C4-2B (cell line): ENCODE measurements at regions not wholly inside any gene's neighbourhood (a gene's known extent, or its start where the extent isn't known, plus 50 kb on each side); places are given as distances from the start of the nearest gene placed in this dataset.

ENCODE experiments used
- H3K27ac ChIP-seq: fragments of 450-650 bp; 2 replicates; pipeline ENCODE4 v1.5.1; 2017
- CTCF ChIP-seq: fragments of 450-650 bp; conservative IDR thresholded peaks from 2 replicates; pipeline ENCODE4 v1.5.1; 2017; ENCODE audit warnings: mild to moderate bottlenecking
- ZFX ChIP-seq: fragments of 450-650 bp; IDR thresholded peaks from 2 replicates; pipeline ENCODE4 v1.6.1; 2017

GRCh38 chr2:221283896-221284545, 288.1 kb downstream of the EPHA4 start:
- H3K27ac ChIP-seq, result no peak overlapping the region
- TF ChIP-seq CTCF (no peak), ZFX (no peak)

GRCh38 chr2:221285148-221285547, 287.0 kb downstream of the EPHA4 start:
- TF ChIP-seq CTCF, result no peak
- no peak for TF ChIP-seq ZFX
- H3K27ac ChIP-seq, result no peak overlapping the region

GRCh38 chr2:221286406-221286805, 285.7 kb downstream of the EPHA4 start:
- TF ChIP-seq ZFX (no peak), CTCF (no peak)
- H3K27ac ChIP-seq, result no peak overlapping the region

- TF ChIP-seq ZFX, result no peak
- no peak for TF ChIP-seq CTCF
- H3K27ac ChIP-seq, result no peak overlapping the region
Observed at GRCh38 chr2:221289389-221289788, 282.7 kb downstream of the EPHA4 start.

- TF ChIP-seq ZFX (no peak), CTCF (no peak)
- no peak overlapping the region for H3K27ac ChIP-seq
Observed at GRCh38 chr2:221289846-221290245, 282.3 kb downstream of the EPHA4 start.

GRCh38 chr2:221293949-221294742, 278.0 kb downstream of the EPHA4 start:
- no peak overlapping the region for H3K27ac ChIP-seq
- TF ChIP-seq CTCF (no peak), ZFX (no peak)

GRCh38 chr2:221304916-221305315, 267.2 kb downstream of the EPHA4 start:
- H3K27ac ChIP-seq, result no peak overlapping the region
- TF ChIP-seq CTCF (no peak), ZFX (no peak)
